Effector memory CD4-positive, alpha-beta T cell (primary cell): ENCODE measurements at regions not wholly inside any gene's neighbourhood (a gene's known extent, or its start where the extent isn't known, plus 50 kb on each side); places are given as distances from the start of the nearest gene placed in this dataset.

ENCODE experiments used
- DNase-seq, 3 donors: peaks; one replicate each; pipeline ENCODE4 v3.0.0-alpha.2; 2020
- H3K27ac ChIP-seq: 2 replicates; pipeline ENCODE4 v1.7.0; 2013; ENCODE audit warnings: mild to moderate bottlenecking, low read length, moderate library complexity; ENCODE audit not compliant: insufficient read depth, poor library complexity, severe bottlenecking
- H3K27me3 ChIP-seq: replicated peaks from 2 replicates; pipeline ENCODE4 v1.7.0; 2013; ENCODE audit warnings: mild to moderate bottlenecking, low read length; ENCODE audit not compliant: insufficient read depth, control insufficient read depth, poor library complexity, severe bottlenecking
- H3K36me3 ChIP-seq: 2 replicates; pipeline ENCODE4 v1.7.0; 2013; ENCODE audit warnings: mild to moderate bottlenecking, low read length, moderate library complexity; ENCODE audit not compliant: control insufficient read depth, insufficient read depth
- H3K4me1 ChIP-seq: 2 replicates; pipeline ENCODE4 v1.7.0; 2013; ENCODE audit warnings: low read length, mild to moderate bottlenecking; ENCODE audit not compliant: control insufficient read depth, insufficient read depth, poor library complexity, severe bottlenecking
- H3K4me3 ChIP-seq: 2 replicates; pipeline ENCODE4 v1.7.0; 2013; ENCODE audit warnings: low read length, low read depth, mild to moderate bottlenecking; ENCODE audit not compliant: insufficient read depth, poor library complexity, severe bottlenecking
- H3K9me3 ChIP-seq: 2 replicates; pipeline ENCODE4 v1.7.0; 2013; ENCODE audit warnings: mild to moderate bottlenecking, low read length, moderate library complexity; ENCODE audit not compliant: control insufficient read depth

- Histone ChIP-seq H3K36me3 (no peaks in the 10 kb centered on the region), H3K4me3 (no peak overlapping the region), H3K27ac (no peak overlapping the region), H3K9me3 (no peaks in the 10 kb centered on the region), H3K4me1 (no peaks in the 10 kb centered on the region), H3K27me3 (no peaks in the 10 kb centered on the region)
- no peak for DNase-seq
Observed at GRCh38 chr2:219789476-219789875, 162.0 kb downstream of the SLC4A3 start.

GRCh38 chr2:219792446-219792845 is 165.0 kb downstream of the SLC4A3 start:
- no peaks in the 10 kb centered on the region for H3K9me3 ChIP-seq
- no peak overlapping the region for H3K27ac ChIP-seq
- H3K36me3 ChIP-seq: no peaks in the 10 kb centered on the region
- no peak for DNase-seq
- no peaks in the 10 kb centered on the region for H3K27me3 ChIP-seq
- H3K4me3 ChIP-seq: no peak overlapping the region
- no peaks in the 10 kb centered on the region for H3K4me1 ChIP-seq

GRCh38 chr2:219798430-219798829 is 171.0 kb downstream of the SLC4A3 start:
- no peak overlapping the region for H3K4me3 ChIP-seq
- no peaks in the 10 kb centered on the region for H3K9me3 ChIP-seq
- no peaks in the 10 kb centered on the region for H3K36me3 ChIP-seq
- no peak for DNase-seq
- H3K4me1 ChIP-seq: no peaks in the 10 kb centered on the region
- H3K27ac ChIP-seq: no peak overlapping the region
- H3K27me3 ChIP-seq: no peaks in the 10 kb centered on the region

- Histone ChIP-seq H3K36me3 (no peaks in the 10 kb centered on the region), H3K9me3 (no peaks in the 10 kb centered on the region), H3K4me3 (no peak overlapping the region), H3K27ac (no peak overlapping the region), H3K27me3 (no peaks in the 10 kb centered on the region), H3K4me1 (no peaks in the 10 kb centered on the region)
- DNase-seq: no peak
Observed at GRCh38 chr2:219803294-219803693, 175.9 kb downstream of the SLC4A3 start.

- Histone ChIP-seq H3K27me3 (no peaks in the 10 kb centered on the region), H3K4me3 (no peak overlapping the region), H3K27ac (no peak overlapping the region), H3K9me3 (no peaks in the 10 kb centered on the region), H3K4me1 (no peaks in the 10 kb centered on the region), H3K36me3 (no peaks in the 10 kb centered on the region)
- DNase-seq: no peak
Observed at GRCh38 chr2:219810895-219811294, 183.5 kb downstream of the SLC4A3 start.

GRCh38 chr2:219812672-219813071 is 185.2 kb downstream of the SLC4A3 start:
- no peak for DNase-seq
- no peak overlapping the region for H3K27ac ChIP-seq
- no peak overlapping the region for H3K4me3 ChIP-seq
- H3K36me3 ChIP-seq: no peaks in the 10 kb centered on the region
- H3K4me1 ChIP-seq: no peaks in the 10 kb centered on the region
- no peaks in the 10 kb centered on the region for H3K27me3 ChIP-seq
- H3K9me3 ChIP-seq: no peaks in the 10 kb centered on the region

- DNase-seq: no peak
- no peaks in the 10 kb centered on the region for H3K4me1 ChIP-seq
Observed at GRCh38 chr2:219820767-219821166, 193.3 kb downstream of the SLC4A3 start.

GRCh38 chr2:219823574-219823973 is 196.1 kb downstream of the SLC4A3 start:
- no peak overlapping the region for H3K27ac ChIP-seq

More at GRCh38 chr2:219820767-219821166, 193.3 kb downstream of the SLC4A3 start:
- Histone ChIP-seq H3K36me3 (no peaks in the 10 kb centered on the region), H3K9me3 (no peaks in the 10 kb centered on the region), H3K27ac (no peak overlapping the region), H3K27me3 (no peaks in the 10 kb centered on the region), H3K4me3 (no peak overlapping the region)

GRCh38 chr2:219824996-219825395 is 197.6 kb downstream of the SLC4A3 start:
- no peak for DNase-seq
- H3K4me3 ChIP-seq: no peak overlapping the region
- H3K9me3 ChIP-seq: no peaks in the 10 kb centered on the region
- H3K27ac ChIP-seq: no peak overlapping the region
- no peaks in the 10 kb centered on the region for H3K4me1 ChIP-seq
- H3K36me3 ChIP-seq: no peaks in the 10 kb centered on the region
- H3K27me3 ChIP-seq: no peaks in the 10 kb centered on the region

More at GRCh38 chr2:219823574-219823973, 196.1 kb downstream of the SLC4A3 start:
- Histone ChIP-seq H3K36me3 (no peaks in the 10 kb centered on the region), H3K4me3 (no peak overlapping the region), H3K9me3 (no peaks in the 10 kb centered on the region), H3K4me1 (no peaks in the 10 kb centered on the region), H3K27me3 (no peaks in the 10 kb centered on the region)
- DNase-seq: no peak

- Histone ChIP-seq H3K27ac (no peak overlapping the region), H3K4me1 (no peaks in the 10 kb centered on the region), H3K36me3 (no peaks in the 10 kb centered on the region), H3K27me3 (no peaks in the 10 kb centered on the region), H3K4me3 (no peak overlapping the region), H3K9me3 (no peaks in the 10 kb centered on the region)
- no peak for DNase-seq
Observed at GRCh38 chr2:219828127-219828526, 200.7 kb downstream of the SLC4A3 start.
